GM12872 (cell line): ENCODE measurements at regions not wholly inside any gene's neighbourhood (a gene's known extent, or its start where the extent isn't known, plus 50 kb on each side); places are given as distances from the start of the nearest gene placed in this dataset.

Experiments used
- TF ChIP-seq, protein P1 (sequence below): IDR thresholded peaks from 3 replicates; pipeline ENCODE4 v1.5.1; 2011; ENCODE audit warnings: low read depth, mild to moderate bottlenecking, low read length, moderate library complexity; ENCODE audit not compliant: insufficient read depth

DNA sequence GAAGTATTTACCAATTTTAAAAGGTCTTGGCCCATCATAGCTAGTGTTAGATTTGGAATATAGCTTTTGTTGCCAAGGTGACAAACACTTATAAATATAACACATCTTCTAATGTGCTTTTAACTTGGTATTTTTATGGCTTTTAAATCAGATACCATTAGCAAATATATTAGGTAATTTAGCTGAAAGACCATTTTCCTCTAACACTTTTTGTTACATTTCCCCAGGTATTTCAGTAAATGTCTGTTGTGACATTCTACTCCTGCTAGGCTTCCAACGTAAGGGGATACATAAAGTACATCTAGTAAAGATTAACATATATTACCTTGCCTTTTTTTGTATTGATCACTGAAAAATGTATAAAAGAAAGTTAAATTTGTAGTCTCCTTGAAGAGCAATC is 75.0 kb upstream of the SEM1 start:
- TF ChIP-seq, protein P1, sequence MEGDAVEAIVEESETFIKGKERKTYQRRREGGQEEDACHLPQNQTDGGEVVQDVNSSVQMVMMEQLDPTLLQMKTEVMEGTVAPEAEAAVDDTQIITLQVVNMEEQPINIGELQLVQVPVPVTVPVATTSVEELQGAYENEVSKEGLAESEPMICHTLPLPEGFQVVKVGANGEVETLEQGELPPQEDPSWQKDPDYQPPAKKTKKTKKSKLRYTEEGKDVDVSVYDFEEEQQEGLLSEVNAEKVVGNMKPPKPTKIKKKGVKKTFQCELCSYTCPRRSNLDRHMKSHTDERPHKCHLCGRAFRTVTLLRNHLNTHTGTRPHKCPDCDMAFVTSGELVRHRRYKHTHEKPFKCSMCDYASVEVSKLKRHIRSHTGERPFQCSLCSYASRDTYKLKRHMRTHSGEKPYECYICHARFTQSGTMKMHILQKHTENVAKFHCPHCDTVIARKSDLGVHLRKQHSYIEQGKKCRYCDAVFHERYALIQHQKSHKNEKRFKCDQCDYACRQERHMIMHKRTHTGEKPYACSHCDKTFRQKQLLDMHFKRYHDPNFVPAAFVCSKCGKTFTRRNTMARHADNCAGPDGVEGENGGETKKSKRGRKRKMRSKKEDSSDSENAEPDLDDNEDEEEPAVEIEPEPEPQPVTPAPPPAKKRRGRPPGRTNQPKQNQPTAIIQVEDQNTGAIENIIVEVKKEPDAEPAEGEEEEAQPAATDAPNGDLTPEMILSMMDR: no peak

DNA sequence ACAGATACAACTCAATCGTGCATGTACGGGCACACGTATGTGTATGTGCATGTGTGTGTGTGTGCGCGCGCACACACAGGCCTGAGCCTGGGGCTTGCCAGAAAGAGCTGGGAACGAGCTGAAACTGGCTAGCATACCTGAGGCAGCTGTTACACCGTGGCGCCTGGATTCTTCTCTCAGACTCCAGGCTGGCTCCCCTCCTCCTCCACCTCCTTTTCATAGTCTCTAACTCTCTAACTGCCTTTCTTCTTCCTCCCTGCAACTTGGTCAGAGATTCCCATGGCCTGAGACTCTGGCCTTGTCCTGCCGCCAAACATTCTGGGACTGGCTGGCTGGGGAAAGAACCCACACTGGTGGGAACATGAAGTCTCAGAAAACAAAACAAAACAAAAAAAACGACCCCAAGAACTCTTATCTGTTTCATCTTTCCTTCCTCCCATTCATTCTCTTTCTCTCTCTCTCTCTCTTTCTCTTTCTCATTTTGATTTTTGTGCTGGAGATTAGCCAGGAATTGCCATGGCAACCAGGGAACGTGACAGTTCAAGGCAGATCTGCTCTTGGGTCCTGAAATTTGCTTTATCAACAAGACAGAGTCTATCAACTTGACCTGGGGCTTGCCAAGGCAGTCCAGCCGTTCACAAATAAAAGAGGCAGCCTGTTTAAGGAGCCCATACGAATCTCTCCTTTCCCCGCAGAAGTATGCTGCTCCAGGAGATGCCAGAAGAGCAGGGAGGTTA is 76.8 kb upstream of the SEM1 start:
- TF ChIP-seq, protein P1: no peak

DNA sequence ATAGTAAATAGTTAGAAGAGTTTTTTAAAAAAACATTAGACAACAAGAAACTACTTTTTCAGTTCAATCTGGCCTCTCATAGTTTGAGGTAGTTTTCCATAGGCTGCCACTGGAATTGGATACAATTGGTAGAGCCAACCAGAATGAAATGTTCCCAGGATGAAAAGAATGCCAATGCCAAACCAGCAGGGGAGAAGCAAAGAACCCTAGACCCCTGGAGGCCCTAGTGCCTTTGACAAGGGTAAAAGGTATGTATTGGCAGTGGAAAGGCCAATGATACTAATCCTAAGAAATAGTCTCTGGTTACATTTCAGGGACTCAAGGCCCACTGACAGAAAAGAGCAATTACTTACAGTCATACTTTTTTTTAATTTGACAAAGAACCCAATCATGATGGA is 77.4 kb upstream of the SEM1 start:
- TF ChIP-seq, protein P1: no peak

DNA sequence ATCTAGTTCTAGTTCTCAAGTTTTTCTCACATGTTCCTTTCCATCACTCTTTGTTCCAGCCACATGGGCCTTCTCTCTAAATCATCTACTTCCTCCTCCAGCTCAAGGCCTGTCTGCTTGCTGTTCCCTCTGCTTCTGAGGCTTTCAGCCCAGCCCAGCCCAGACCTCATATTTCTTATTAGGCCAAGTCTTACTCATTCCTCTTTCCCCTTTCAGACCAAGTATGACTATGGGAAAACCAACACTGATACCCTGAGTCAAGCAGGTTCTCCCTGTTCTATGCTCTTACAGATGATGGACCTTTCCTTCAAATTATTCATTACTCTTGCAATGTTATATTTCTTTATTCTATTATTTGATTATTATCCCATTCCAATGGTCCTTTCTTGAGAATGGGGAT is 80.3 kb upstream of the SEM1 start:
- TF ChIP-seq, protein P1: no peak

DNA sequence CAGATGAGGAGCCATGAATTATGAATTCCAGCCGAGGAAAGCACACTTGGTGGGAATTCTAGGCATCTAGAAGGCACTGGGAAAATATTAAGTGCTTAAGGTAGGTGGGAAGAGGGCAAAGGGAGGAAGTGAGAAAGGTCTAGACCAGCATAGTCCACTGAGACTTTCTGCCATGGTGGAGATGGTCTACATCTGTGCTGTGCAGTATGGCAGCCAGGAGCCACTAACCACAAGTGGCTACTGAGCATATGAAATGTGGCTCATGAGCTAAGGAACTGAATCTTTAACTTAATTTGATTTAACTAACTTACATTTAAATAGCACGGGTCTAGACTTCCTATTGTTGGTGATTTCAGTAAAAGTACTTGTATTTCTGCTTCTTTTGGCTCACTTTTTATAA is 82.5 kb upstream of the SEM1 start:
- TF ChIP-seq, protein P1: no peak

DNA sequence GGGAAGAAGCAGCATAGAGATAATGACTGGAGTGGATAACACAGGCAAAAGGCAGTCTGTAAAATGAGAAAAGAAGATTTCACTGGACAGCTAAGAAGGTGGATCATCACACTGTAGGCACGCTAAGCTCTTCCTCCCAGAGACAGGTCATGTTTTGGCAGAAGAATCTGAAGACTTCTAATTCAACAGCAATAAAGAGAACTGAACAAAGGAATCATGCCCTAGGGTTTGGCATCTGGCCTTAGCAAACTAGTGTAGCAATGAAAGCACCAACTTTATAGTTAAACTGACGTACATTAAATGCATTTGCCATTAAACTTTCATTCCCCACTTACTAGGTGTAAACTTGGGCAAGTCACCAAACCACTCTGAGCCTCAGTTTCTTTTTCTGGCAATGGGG is 84.4 kb upstream of the SEM1 start:
- TF ChIP-seq, protein P1: no peak

DNA sequence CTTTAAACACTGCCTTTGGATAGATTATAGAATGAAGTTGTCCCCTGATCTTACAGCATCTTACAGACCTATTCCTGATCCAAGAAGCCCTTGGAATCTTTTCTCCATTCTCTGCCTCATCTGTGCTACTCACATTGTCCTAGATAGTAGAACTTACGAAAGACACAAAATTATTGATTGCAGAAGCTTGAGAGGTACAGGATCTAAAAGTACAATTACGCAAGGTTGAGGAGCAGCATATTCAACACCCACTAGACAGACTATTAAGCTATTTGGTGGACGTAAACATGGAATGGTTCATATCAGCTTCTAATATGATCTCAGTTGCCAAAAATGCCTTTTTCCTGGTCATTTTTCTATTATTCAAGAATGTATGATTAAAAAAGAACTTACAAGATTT is 90.5 kb upstream of the SEM1 start:
- TF ChIP-seq, protein P1: no peak
